ENCODE measurements at regions not wholly inside any gene's neighbourhood (a gene's known extent, or its start where the extent isn't known, plus 50 kb on each side); places are given as distances from the start of the nearest gene placed in this dataset.

DNA sequence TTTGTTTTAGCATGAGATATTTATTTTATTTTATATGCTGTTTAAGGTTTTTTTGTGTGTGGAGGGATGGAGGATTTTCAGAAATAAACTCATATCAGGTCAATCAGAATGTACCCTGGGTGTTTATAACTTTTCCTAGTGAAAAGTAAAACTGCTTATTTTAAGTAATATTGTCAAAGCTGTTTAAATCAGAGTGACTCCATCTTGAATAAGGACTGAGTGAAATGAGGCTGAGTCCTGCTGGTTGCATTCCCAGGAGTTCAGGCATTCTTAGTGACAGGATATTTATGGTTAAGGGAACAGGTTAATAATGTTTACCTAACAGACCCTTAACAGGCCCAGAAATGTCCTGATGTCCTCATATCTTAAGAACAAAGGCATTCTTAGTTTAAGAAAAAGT, 1160.9 kb upstream of the PCDH7 start:
- TF ChIP-seq EZH2phosphoT487 (IDR thresholded peaks at IDR 0.05; ENCODE audit: insufficient read depth, low read depth) = no peak
- no peak for TF ChIP-seq EZH2 (IDR thresholded peaks at IDR 0.05; ENCODE audit: insufficient read depth, poor library complexity, severe bottlenecking)

DNA sequence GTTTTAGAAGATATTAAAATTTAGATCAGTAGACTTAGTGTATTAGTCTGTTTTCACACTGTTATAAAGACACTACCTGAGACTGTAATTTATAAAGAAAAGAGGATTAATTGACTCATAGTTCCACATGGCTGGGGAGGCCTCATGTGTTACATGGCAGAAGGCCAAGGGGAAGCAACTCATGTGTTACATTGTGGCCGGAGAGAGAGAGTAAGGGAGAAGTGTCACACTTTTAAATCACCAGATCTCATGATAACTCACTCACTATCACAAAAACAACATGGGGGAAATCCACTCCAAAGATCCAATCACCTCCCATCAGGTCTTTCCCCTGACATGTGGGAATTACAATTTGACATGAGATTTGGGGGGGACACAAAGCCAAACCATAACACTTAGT, 1159.7 kb upstream of the PCDH7 start:
- WGBS, 2 experiments (ENCODE audit: low coverage in 1 of 2, low lambda C conversion rate in 2 of 2, missing lambda C conversion rate in 2 of 2) = 9 to 17% methylated on average over 1 of the region's 1 CpG
- in situ Hi-C loops (cut with MboI) = no loop called here

More for the DNA sequence above, 1160.9 kb upstream of the PCDH7 start:
- no peak overlapping the region for H2AFZ ChIP-seq
- H3K4me2 ChIP-seq (ENCODE audit: unreplicated experiment) = no peak overlapping the region
- no peaks in the 10 kb centered on the region for H3F3A ChIP-seq (ENCODE audit: insufficient read depth)
- H3K4me3 ChIP-seq = no peak overlapping the region
- H3K27ac ChIP-seq = no peak overlapping the region
- no peak for DNase-seq
- no peaks in the 10 kb centered on the region for H3K36me3 ChIP-seq (ENCODE audit: low read depth)
- H3K79me2 ChIP-seq (ENCODE audit: insufficient read depth) = no peaks in the 10 kb centered on the region
- no peaks in the 10 kb centered on the region for H3K9me3 ChIP-seq (ENCODE audit: low read depth)
- H3K9ac ChIP-seq = no peak overlapping the region
- in situ Hi-C loops (cut with MboI) = no loop called here
- H3K27me3 ChIP-seq (replicated peaks; ENCODE audit: insufficient read depth) = no peaks in the 10 kb centered on the region
- H3K4me1 ChIP-seq (ENCODE audit: insufficient read depth) = no peaks in the 10 kb centered on the region
- no peaks in the 10 kb centered on the region for H4K20me1 ChIP-seq (ENCODE audit: insufficient read depth)
- no peaks in the 10 kb centered on the region for H3K9me2 ChIP-seq (ENCODE audit: insufficient read depth)

GRCh38 chr4:29565256-29565655, 1154.9 kb upstream of the PCDH7 start:
- WGBS, 2 experiments (ENCODE audit: low coverage in 1 of 2, low lambda C conversion rate in 2 of 2, missing lambda C conversion rate in 2 of 2) = 24 to 33% methylated on average over 2 of the region's 2 CpGs
- Histone ChIP-seq H4K20me1 (ENCODE audit: insufficient read depth) (no peaks in the 10 kb centered on the region), H3K9me3 (ENCODE audit: low read depth) (no peaks in the 10 kb centered on the region), H3K36me3 (ENCODE audit: low read depth) (no peaks in the 10 kb centered on the region), H3K9me2 (ENCODE audit: insufficient read depth) (no peaks in the 10 kb centered on the region), H3K27me3 (replicated peaks; ENCODE audit: insufficient read depth) (no peaks in the 10 kb centered on the region), H3K4me3 (no peak overlapping the region), H3K4me1 (ENCODE audit: insufficient read depth) (no peaks in the 10 kb centered on the region), H2AFZ (no peak overlapping the region), H3K79me2 (ENCODE audit: insufficient read depth) (no peaks in the 10 kb centered on the region), H3K4me2 (ENCODE audit: unreplicated experiment) (no peak overlapping the region), H3K9ac (no peak overlapping the region), H3K27ac (no peak overlapping the region), H3F3A (ENCODE audit: insufficient read depth) (no peaks in the 10 kb centered on the region)
- in situ Hi-C loops (cut with MboI) = no loop called here
- no peak for DNase-seq
- TF ChIP-seq EZH2 (IDR thresholded peaks at IDR 0.05; ENCODE audit: insufficient read depth, poor library complexity, severe bottlenecking) (no peak), EZH2phosphoT487 (IDR thresholded peaks at IDR 0.05; ENCODE audit: insufficient read depth, low read depth) (no peak)

More for the DNA sequence above, 1159.7 kb upstream of the PCDH7 start:
- H3K27me3 ChIP-seq (replicated peaks; ENCODE audit: insufficient read depth) = no peaks in the 10 kb centered on the region
- H3K79me2 ChIP-seq (ENCODE audit: insufficient read depth) = no peaks in the 10 kb centered on the region
- H3K27ac ChIP-seq = no peak overlapping the region
- no peaks in the 10 kb centered on the region for H3K9me2 ChIP-seq (ENCODE audit: insufficient read depth)
- no peaks in the 10 kb centered on the region for H3F3A ChIP-seq (ENCODE audit: insufficient read depth)
- no peaks in the 10 kb centered on the region for H3K9me3 ChIP-seq (ENCODE audit: low read depth)
- TF ChIP-seq EZH2phosphoT487 (IDR thresholded peaks at IDR 0.05; ENCODE audit: insufficient read depth, low read depth) (no peak), EZH2 (IDR thresholded peaks at IDR 0.05; ENCODE audit: insufficient read depth, poor library complexity, severe bottlenecking) (no peak)
- no peak overlapping the region for H3K9ac ChIP-seq
- no peak overlapping the region for H2AFZ ChIP-seq
- H3K4me1 ChIP-seq (ENCODE audit: insufficient read depth) = no peaks in the 10 kb centered on the region
- DNase-seq = no peak
- H3K4me3 ChIP-seq = no peak overlapping the region
- H4K20me1 ChIP-seq (ENCODE audit: insufficient read depth) = no peaks in the 10 kb centered on the region
- no peak overlapping the region for H3K4me2 ChIP-seq (ENCODE audit: unreplicated experiment)
- no peaks in the 10 kb centered on the region for H3K36me3 ChIP-seq (ENCODE audit: low read depth)

DNA sequence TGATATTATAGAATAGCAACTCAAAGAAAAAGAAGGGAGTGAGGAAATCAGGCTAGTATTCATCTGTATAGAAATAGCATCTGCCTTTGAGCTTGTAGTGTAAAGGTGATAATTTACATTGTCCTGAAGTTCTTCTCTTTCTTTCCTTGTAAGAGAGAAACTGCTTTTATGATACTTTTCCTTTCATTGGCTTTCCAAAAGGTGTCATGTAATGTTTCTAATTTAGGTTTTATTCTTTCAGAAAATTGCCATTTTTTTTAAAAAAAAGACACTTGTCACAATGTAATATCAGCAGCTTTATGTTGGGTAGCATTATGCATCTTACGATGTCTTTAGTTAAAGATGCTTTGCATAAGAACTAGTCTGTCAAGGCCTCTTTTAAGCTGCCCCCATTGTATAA, 1153.8 kb upstream of the PCDH7 start:
- Histone ChIP-seq H3K4me3 (no peak overlapping the region), H3K4me1 (ENCODE audit: insufficient read depth) (no peaks in the 10 kb centered on the region), H4K20me1 (ENCODE audit: insufficient read depth) (no peaks in the 10 kb centered on the region), H3K79me2 (ENCODE audit: insufficient read depth) (no peaks in the 10 kb centered on the region), H3F3A (ENCODE audit: insufficient read depth) (no peaks in the 10 kb centered on the region), H3K27me3 (replicated peaks; ENCODE audit: insufficient read depth) (no peaks in the 10 kb centered on the region), H3K27ac (no peak overlapping the region), H3K9ac (no peak overlapping the region), H2AFZ (no peak overlapping the region), H3K4me2 (ENCODE audit: unreplicated experiment) (no peak overlapping the region), H3K9me2 (ENCODE audit: insufficient read depth) (no peaks in the 10 kb centered on the region), H3K36me3 (ENCODE audit: low read depth) (no peaks in the 10 kb centered on the region), H3K9me3 (ENCODE audit: low read depth) (peaks cover 2% of the 10 kb centered on the region)
- TF ChIP-seq EZH2 (IDR thresholded peaks at IDR 0.05; ENCODE audit: insufficient read depth, poor library complexity, severe bottlenecking) (no peak), EZH2phosphoT487 (IDR thresholded peaks at IDR 0.05; ENCODE audit: insufficient read depth, low read depth) (no peak)
- 33 to 42% methylated on average over 1 of the region's 1 CpG for WGBS, 2 experiments (ENCODE audit: low coverage in 1 of 2, low lambda C conversion rate in 2 of 2, missing lambda C conversion rate in 2 of 2)
- no peak for DNase-seq
- in situ Hi-C loops (cut with MboI) = no loop called here

- H3K27me3 ChIP-seq (replicated peaks; ENCODE audit: insufficient read depth) = no peaks in the 10 kb centered on the region
- H3K79me2 ChIP-seq (ENCODE audit: insufficient read depth) = no peaks in the 10 kb centered on the region
- in situ Hi-C loops (cut with MboI) = no loop called here
- H3K9ac ChIP-seq = no peak overlapping the region
- DNase-seq = no peak
- H3K36me3 ChIP-seq (ENCODE audit: low read depth) = no peaks in the 10 kb centered on the region
- 17 to 19% methylated on average over 3 of the region's 3 CpGs for WGBS, 2 experiments (ENCODE audit: low coverage in 1 of 2, low lambda C conversion rate in 2 of 2, missing lambda C conversion rate in 2 of 2)
- no peak overlapping the region for H3K4me2 ChIP-seq (ENCODE audit: unreplicated experiment)
- TF ChIP-seq EZH2phosphoT487 (IDR thresholded peaks at IDR 0.05; ENCODE audit: insufficient read depth, low read depth) = no peak
- TF ChIP-seq EZH2 (IDR thresholded peaks at IDR 0.05; ENCODE audit: insufficient read depth, poor library complexity, severe bottlenecking) = no peak
- H3F3A ChIP-seq (ENCODE audit: insufficient read depth) = no peaks in the 10 kb centered on the region
- H3K27ac ChIP-seq = no peak overlapping the region
- H3K9me3 ChIP-seq (ENCODE audit: low read depth) = peaks cover 8% of the 10 kb centered on the region
- no peaks in the 10 kb centered on the region for H4K20me1 ChIP-seq (ENCODE audit: insufficient read depth)
- H2AFZ ChIP-seq = no peak overlapping the region
- H3K4me1 ChIP-seq (ENCODE audit: insufficient read depth) = no peaks in the 10 kb centered on the region
- no peak overlapping the region for H3K4me3 ChIP-seq
- H3K9me2 ChIP-seq (ENCODE audit: insufficient read depth) = no peaks in the 10 kb centered on the region
These were observed 1148.8 kb upstream of the PCDH7 start for GRCh38 chr4:29571322-29571721.
